ENCODE measurements at regions not wholly inside any gene's neighbourhood (a gene's known extent, or its start where the extent isn't known, plus 50 kb on each side); places are given as distances from the start of the nearest gene placed in this dataset.
"Not testable (repeated sequence)": the region's sequence is repeated elsewhere in the genome, so short reads cannot be mapped to it uniquely, and the experiment has no call there.

DNA sequence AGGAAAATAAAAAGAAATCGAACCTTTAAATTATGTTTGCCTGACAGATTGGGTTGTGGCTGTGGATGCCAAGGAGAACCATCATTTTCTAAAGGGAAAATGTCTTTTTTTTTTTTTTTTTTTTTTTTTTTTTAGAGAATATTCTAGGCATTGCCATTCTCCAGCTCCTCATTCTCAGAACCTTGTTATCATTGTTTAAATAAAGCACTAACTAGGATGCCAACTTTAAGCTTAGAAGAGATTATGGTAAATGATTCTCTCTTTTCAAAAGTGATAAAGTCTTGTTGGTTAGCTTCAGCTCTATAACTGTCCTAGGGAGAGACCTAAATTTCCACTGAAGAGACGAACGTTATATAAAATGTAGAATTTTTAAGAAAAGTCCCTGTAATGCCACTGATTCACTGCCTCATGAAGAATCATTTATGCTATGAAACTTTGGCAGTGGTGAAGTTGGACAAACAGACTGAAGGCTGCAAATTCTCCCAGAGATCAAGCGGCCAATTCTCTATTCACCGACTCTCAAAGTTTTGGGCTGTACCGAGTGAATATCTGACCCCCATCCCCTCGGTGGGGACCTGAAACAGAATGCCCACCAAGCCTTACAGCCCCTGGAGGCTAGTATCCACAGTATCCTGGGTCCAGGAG, 207.9 kb upstream of the PITRM1 start:
- no peak for DNase-seq (ENCODE audit: low read depth)
- TF ChIP-seq, protein P1, sequence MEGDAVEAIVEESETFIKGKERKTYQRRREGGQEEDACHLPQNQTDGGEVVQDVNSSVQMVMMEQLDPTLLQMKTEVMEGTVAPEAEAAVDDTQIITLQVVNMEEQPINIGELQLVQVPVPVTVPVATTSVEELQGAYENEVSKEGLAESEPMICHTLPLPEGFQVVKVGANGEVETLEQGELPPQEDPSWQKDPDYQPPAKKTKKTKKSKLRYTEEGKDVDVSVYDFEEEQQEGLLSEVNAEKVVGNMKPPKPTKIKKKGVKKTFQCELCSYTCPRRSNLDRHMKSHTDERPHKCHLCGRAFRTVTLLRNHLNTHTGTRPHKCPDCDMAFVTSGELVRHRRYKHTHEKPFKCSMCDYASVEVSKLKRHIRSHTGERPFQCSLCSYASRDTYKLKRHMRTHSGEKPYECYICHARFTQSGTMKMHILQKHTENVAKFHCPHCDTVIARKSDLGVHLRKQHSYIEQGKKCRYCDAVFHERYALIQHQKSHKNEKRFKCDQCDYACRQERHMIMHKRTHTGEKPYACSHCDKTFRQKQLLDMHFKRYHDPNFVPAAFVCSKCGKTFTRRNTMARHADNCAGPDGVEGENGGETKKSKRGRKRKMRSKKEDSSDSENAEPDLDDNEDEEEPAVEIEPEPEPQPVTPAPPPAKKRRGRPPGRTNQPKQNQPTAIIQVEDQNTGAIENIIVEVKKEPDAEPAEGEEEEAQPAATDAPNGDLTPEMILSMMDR (IDR thresholded peaks at IDR 0.05; ENCODE audit: control insufficient read depth, insufficient read depth, low read depth, low read length, missing control alignments) = no peak
- no peak overlapping the region for H3K4me3 ChIP-seq (ENCODE audit: control insufficient read depth, low read depth, low read length)

DNA sequence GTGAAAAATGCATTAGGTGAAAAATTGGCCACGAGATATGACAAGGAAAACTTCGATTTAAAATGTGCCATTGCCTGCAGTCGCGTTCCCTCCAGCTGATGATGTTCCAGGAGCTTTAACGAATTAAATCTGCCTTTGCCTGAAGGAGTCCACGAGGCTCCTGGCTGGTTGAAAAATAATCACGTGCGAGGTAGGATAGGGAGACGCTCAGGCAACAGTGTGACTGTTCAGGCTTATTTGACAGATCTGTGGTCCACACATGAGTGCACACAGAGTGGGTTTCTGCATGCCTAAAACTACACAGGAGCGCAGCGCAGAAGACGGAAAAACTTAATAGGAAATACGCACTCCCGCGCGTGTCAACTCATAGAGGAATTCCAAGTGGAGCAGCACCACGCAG, 204.0 kb upstream of the PITRM1 start:
- H3K4me3 ChIP-seq (ENCODE audit: control insufficient read depth, low read depth, low read length) = no peak overlapping the region
- no peak for DNase-seq (ENCODE audit: low read depth)
- TF ChIP-seq, protein P1 (IDR thresholded peaks at IDR 0.05; ENCODE audit: control insufficient read depth, insufficient read depth, low read depth, low read length, missing control alignments) = no peak

DNA sequence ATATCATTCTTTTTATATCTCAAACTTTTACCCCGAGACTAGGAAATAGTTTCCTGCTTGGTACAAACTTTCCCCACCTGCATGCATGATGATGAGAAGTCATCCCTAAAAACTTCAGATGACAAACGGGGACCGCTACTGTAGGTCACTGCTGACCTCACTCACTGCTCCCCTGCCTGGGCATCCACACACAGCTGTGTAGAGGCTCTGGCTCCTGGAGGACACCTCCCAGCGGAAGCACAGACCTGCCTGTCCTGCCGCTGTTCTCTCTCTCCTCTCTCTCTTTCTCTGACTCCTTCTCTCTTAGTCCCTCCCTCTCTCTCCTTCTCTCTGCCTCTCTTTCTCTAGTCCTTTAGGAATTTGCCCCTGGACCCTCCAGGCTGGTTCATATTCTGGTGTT, 202.9 kb upstream of the PITRM1 start:
- H3K4me3 ChIP-seq (ENCODE audit: control insufficient read depth, low read depth, low read length) = no peak overlapping the region
- DNase-seq (ENCODE audit: low read depth) = no peak
- TF ChIP-seq, protein P1 (IDR thresholded peaks at IDR 0.05; ENCODE audit: control insufficient read depth, insufficient read depth, low read depth, low read length, missing control alignments) = no peak

DNA sequence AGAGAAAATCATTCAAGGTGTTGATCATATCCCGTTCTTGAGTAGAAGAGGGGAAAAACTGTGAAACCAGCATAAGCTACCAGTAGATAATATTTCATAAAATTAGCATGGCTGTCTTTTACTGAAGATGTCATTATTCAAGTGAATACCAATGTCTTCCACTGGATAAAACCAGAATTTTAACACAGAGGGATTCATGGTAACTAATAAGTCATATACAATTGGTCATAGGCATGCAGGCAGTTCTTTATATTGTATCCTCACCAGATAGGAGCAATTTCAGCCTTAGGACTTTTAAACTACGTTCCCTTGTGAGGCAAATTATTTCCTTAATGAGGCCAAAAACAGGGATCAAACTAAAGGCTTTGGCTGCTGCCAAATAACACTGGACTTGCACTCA, 202.3 kb upstream of the PITRM1 start:
- H3K4me3 ChIP-seq (ENCODE audit: control insufficient read depth, low read depth, low read length) = no peak overlapping the region
- no peak for DNase-seq (ENCODE audit: low read depth)
- TF ChIP-seq, protein P1 (IDR thresholded peaks at IDR 0.05; ENCODE audit: control insufficient read depth, insufficient read depth, low read depth, low read length, missing control alignments) = no peak

DNA sequence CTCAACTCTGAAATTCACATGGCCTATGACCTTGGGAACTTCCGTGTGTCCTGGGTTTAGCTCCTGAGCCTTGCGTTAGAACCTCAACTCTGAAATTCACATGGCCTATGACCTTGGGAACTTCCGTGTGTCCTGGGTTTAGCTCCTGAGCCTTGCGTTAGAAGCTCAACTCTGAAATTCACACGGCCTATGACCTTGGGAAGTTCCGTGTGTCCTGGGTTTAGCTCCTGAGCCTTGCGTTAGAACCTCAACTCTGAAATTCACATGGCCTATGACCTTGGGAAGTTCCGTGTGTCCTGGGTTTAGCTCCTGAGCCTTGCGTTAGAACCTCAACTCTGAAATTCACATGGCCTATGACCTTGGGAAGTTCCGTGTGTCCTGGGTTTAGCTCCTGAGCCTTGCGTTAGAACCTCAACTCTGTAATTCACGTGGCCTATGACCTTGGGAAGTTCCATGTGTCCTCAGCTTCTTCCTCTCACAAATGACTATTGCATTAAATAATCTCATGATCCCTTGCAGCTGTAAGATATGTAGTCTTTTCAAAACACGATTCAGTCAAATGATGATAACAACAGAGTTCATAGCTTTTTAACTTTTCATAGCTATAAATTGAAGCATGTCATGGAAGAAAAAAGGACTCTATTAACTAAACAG, 200.9 kb upstream of the PITRM1 start:
- not testable (repeated sequence) for DNase-seq (ENCODE audit: low read depth); H3K4me3 ChIP-seq (ENCODE audit: control insufficient read depth, low read depth, low read length)

GRCh38 chr10:3372281-3372680, 199.7 kb upstream of the PITRM1 start:
- TF ChIP-seq, protein P1 (IDR thresholded peaks at IDR 0.05; ENCODE audit: control insufficient read depth, insufficient read depth, low read depth, low read length, missing control alignments) = no peak
- peak; percentile 43 for DNase-seq (ENCODE audit: low read depth)
- no peak overlapping the region for H3K4me3 ChIP-seq (ENCODE audit: control insufficient read depth, low read depth, low read length)

DNA sequence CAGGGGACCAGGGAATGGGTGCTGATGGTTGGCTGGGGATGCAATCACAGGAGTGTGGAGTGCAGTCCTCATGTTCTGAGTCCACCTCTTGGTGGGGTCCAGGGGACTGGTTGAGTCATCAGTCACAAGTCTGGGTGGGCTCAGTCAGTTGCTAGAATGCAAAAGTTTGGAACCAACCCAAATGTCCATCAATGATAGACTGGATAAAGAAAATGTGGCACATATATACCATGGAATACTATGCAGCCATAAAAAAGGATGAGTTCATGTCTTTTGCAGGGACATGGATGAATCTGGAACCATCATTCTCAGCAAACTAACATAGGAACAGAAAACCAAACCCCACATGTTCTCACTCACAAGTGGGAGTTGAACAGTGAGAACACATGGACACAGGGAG, 199.0 kb upstream of the PITRM1 start:
- not testable (repeated sequence) for H3K4me3 ChIP-seq (ENCODE audit: control insufficient read depth, low read depth, low read length); DNase-seq (ENCODE audit: low read depth)
